ENCODE measurements at regions not wholly inside any gene's neighbourhood (a gene's known extent, or its start where the extent isn't known, plus 50 kb on each side); places are given as distances from the start of the nearest gene placed in this dataset.
"Not testable (repeated sequence)": the region's sequence is repeated elsewhere in the genome, so short reads cannot be mapped to it uniquely, and the experiment has no call there.

DNA sequence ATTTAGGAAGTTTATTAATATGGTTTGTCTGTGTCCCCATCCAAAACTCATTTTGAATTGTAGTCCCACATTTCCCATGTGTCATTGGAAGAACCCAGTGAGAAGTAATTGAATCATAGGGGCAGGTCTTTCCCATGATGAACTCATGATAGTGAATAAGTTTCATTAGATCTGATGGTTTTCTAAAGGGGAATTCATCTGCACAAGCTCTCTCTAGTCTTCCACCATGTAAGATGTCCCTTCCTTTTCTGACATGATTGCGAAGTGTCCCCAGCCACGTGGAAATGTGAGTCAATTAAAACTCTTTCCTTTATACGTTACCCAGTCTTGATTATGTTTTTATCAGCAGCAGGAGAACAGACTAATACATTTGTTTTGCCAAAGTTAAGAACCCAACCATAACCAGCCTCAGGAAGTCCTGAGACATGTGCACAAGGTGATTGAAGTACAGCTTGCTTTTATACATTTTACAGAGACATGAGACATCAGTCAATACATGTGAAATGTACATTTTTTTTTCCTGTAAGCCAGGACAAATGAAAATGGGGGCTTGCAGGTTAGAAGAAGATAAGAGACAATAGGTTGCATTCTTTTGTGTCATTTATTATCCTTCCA lies 1136.7 kb downstream of the TMEM121 start:
- 63% methylated on average over 3 of the region's 3 CpGs for WGBS, 2 donors
- no peak overlapping the region for H3K27ac ChIP-seq
- H3K9me3 ChIP-seq = no peaks in the 10 kb centered on the region
- H3K36me3 ChIP-seq (ENCODE audit: low read depth, missing control alignments) = no peaks in the 10 kb centered on the region
- TF ChIP-seq, protein P1, sequence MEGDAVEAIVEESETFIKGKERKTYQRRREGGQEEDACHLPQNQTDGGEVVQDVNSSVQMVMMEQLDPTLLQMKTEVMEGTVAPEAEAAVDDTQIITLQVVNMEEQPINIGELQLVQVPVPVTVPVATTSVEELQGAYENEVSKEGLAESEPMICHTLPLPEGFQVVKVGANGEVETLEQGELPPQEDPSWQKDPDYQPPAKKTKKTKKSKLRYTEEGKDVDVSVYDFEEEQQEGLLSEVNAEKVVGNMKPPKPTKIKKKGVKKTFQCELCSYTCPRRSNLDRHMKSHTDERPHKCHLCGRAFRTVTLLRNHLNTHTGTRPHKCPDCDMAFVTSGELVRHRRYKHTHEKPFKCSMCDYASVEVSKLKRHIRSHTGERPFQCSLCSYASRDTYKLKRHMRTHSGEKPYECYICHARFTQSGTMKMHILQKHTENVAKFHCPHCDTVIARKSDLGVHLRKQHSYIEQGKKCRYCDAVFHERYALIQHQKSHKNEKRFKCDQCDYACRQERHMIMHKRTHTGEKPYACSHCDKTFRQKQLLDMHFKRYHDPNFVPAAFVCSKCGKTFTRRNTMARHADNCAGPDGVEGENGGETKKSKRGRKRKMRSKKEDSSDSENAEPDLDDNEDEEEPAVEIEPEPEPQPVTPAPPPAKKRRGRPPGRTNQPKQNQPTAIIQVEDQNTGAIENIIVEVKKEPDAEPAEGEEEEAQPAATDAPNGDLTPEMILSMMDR (IDR thresholded peaks at IDR 0.05) = no peak
- no peak for TF ChIP-seq POLR2A (IDR thresholded peaks at IDR 0.05)
- no peak for DNase-seq
- H3K27me3 ChIP-seq = no peaks in the 10 kb centered on the region
- intact Hi-C loops (cut with DNase I; ENCODE audit: low total_unique reads) = no loop called here
- H3K4me1 ChIP-seq = no peaks in the 10 kb centered on the region
- no peak overlapping the region for H3K4me3 ChIP-seq

DNA sequence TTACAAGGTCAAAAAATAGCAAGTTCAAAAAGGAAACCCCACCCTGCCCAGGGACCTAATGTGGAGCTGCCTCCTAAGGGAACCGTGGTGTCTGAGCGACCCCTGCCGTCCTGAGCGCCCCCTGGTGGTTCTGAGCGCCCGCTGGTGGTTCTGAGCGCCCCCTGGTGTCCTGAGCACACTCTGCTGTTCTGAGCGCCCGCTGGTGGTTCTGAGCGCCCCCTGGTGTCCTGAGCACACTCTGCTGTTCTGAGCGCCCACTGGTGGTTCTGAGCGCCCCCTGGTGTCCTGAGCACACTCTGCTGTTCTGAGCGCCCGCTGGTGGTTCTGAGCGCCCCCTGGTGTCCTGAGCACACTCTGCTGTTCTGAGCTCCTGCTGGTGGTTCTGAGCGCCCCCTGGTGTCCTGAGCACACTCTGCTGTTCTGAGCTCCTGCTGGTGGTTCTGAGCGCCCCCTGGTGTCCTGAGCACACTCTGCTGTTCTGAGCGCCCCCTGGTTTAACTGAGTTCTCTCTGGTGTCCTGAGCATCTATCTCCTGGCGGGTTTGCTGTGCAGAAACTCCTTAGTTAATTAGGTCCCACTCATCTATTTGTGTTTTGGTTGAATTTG lies 1137.5 kb downstream of the TMEM121 start:
- H3K27me3 ChIP-seq; H3K4me3 ChIP-seq; H3K4me1 ChIP-seq; H3K36me3 ChIP-seq (ENCODE audit: low read depth, missing control alignments); H3K9me3 ChIP-seq; H3K27ac ChIP-seq; intact Hi-C loops (cut with DNase I; ENCODE audit: low total_unique reads): not testable (repeated sequence)
- 15 to 48% methylated on average over 12 to 14 of the region's 19 CpGs for WGBS, 2 donors
- TF ChIP-seq, protein P1 (IDR thresholded peaks at IDR 0.05) = peak; percentile 15 to 87 (median 35)
- peak; percentile 89 for DNase-seq

DNA sequence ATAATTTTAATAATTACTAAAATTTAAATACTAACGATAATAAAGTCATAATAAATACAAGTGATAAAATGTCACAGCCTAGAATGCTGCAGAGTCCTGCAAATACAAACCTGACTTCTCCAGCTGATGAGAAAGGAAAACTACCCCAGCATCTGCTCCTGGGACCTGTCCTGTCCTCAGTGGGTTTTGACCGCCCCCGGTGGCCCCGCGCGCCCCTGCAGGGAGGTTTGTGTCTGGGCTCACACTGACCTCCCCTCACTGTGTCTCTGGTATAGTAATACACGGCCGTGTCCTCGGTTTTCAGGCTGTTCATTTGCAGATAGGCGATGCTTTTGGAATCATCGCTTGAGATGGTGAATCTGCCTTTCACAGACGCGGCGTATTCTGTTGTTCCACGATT lies 1139.4 kb downstream of the TMEM121 start:
- WGBS, 2 donors = 74 to 85% methylated on average over 14 to 15 of the region's 15 CpGs
- TF ChIP-seq, protein P1 (IDR thresholded peaks at IDR 0.05) = no peak
- TF ChIP-seq POLR2A (IDR thresholded peaks at IDR 0.05) = no peak
- no peak overlapping the region for H3K27ac ChIP-seq
- H3K9me3 ChIP-seq = no peaks in the 10 kb centered on the region
- intact Hi-C loops (cut with DNase I; ENCODE audit: low total_unique reads) = no loop called here
- no peaks in the 10 kb centered on the region for H3K27me3 ChIP-seq
- no peak overlapping the region for H3K4me3 ChIP-seq
- no peak for DNase-seq
- no peaks in the 10 kb centered on the region for H3K4me1 ChIP-seq
- H3K36me3 ChIP-seq (ENCODE audit: low read depth, missing control alignments) = no peaks in the 10 kb centered on the region

DNA sequence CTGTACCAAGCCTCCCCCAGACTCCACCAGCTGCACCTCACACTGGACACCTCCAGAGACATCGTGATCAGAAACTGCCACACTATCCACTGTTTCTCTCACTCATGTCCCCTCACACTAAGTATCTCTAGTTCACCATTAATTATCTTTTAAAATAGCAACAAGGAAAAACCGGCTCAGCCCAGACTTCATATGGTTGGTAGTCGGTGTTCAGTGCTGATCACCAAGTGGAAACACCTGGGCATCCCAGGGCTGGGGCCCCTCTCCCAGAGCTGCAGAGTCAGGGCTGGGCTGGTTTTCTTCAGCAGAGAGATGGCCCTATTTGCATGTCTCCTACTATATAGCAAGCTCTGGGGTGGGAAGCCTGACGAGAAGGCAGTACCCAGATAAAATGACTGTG lies 1140.0 kb downstream of the TMEM121 start:
- Histone ChIP-seq H3K27me3 (no peaks in the 10 kb centered on the region), H3K27ac (no peak overlapping the region), H3K36me3 (ENCODE audit: low read depth, missing control alignments) (no peaks in the 10 kb centered on the region), H3K9me3 (no peaks in the 10 kb centered on the region), H3K4me3 (no peak overlapping the region), H3K4me1 (no peaks in the 10 kb centered on the region)
- WGBS, 2 donors = 72 to 78% methylated on average over 4 of the region's 4 CpGs
- DNase-seq = no peak
- TF ChIP-seq POLR2A (IDR thresholded peaks at IDR 0.05) = no peak
- TF ChIP-seq, protein P1 (IDR thresholded peaks at IDR 0.05) = no peak
- intact Hi-C loops (cut with DNase I; ENCODE audit: low total_unique reads) = no loop called here

DNA sequence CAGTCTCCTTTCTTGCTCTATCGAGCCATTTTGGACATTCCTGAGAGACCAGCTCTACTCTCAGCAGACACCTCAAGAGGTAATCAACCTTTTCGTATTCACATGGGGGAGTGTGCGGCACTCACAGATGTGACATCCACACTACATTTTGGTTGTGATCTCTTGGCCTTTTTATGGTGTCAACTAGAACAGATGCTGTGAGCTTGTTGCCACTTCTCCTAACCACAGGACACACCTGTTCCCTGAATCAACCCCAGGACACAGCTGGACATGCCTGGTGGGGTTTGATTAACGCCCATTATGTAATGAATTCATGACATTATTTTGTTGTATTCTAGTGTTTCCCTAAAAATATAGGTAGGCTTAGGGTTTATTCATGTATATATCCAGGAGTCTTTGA lies 1143.6 kb downstream of the TMEM121 start:
- H3K36me3 ChIP-seq (ENCODE audit: low read depth, missing control alignments) = no peaks in the 10 kb centered on the region
- no peaks in the 10 kb centered on the region for H3K27me3 ChIP-seq
- WGBS, 2 donors = 74 to 80% methylated on average over 4 of the region's 4 CpGs
- no peaks in the 10 kb centered on the region for H3K4me1 ChIP-seq
- TF ChIP-seq POLR2A (IDR thresholded peaks at IDR 0.05) = no peak
- TF ChIP-seq, protein P1 (IDR thresholded peaks at IDR 0.05) = no peak
- H3K9me3 ChIP-seq = no peaks in the 10 kb centered on the region
- H3K27ac ChIP-seq = no peak overlapping the region
- no peak for DNase-seq
- no peak overlapping the region for H3K4me3 ChIP-seq
- intact Hi-C loops (cut with DNase I; ENCODE audit: low total_unique reads) = no loop called here

DNA sequence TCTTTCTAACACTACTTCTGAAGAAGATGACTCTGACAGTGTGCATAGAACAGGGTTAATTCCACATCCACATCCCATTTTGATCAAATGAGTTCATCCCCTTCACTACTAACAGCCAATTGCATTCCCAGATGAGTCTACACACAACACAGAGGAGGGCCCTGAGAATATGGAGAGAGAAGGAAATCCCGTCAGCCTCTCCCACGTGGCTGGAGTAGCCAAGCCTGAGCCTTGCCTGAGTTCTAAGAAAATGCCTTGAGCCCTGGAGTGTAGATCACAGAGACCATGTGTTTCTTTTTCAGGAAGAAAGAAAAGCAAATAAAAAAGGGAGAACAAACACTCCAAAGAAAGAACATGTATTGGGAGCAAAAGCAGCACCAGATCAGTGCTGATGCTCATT lies 1147.7 kb downstream of the TMEM121 start:
- intact Hi-C loops (cut with DNase I; ENCODE audit: low total_unique reads) = not testable (repeated sequence)
- 34 to 47% methylated on average over 2 of the region's 2 CpGs for WGBS, 2 donors

More for the DNA sequence above, 1147.7 kb downstream of the TMEM121 start:
- H3K4me3 ChIP-seq; H3K36me3 ChIP-seq (ENCODE audit: low read depth, missing control alignments); H3K27ac ChIP-seq; H3K27me3 ChIP-seq; H3K9me3 ChIP-seq; DNase-seq; H3K4me1 ChIP-seq: not testable (repeated sequence)

Data from testis (tissue), 2 donors.